SK-N-MC (cell line): ENCODE measurements at regions not wholly inside any gene's neighbourhood (a gene's known extent, or its start where the extent isn't known, plus 50 kb on each side); places are given as distances from the start of the nearest gene placed in this dataset.

Source experiments
- DNase-seq: peaks from one replicate; pipeline ENCODE4 v3.0.0-alpha.2; 2011; ENCODE audit warnings: low read depth, low spot score
- H3K27ac ChIP-seq: fragments of 200-600 bp; sonication (generic); 2 replicates; pipeline ENCODE4 v1.5.1; 2016; ENCODE audit warnings: mixed run types
- H3K36me3 ChIP-seq: fragments of 200-600 bp; sonication (generic); 2 replicates; pipeline ENCODE4 v1.6.1; 2017; ENCODE audit warnings: antibody characterized with exemption, low read length, mixed read lengths; ENCODE audit not compliant: insufficient read depth
- H3K4me3 ChIP-seq: fragments of 200-600 bp; sonication (generic); 2 replicates; pipeline ENCODE4 v1.5.1; 2016
- H3K9ac ChIP-seq: fragments of 200-600 bp; sonication (generic); 2 replicates; pipeline ENCODE4 v1.8.0; 2017; ENCODE audit warnings: mixed run types, mixed read lengths; ENCODE audit not compliant: insufficient read length
- H3K9me3 ChIP-seq: fragments of 200-600 bp; sonication (generic); 2 replicates; pipeline ENCODE4 v1.6.1; 2017; ENCODE audit warnings: low read depth, mild to moderate bottlenecking, antibody characterized with exemption, low read length, moderate library complexity, mixed read lengths
- EZH2 ChIP-seq: fragments of 200-600 bp; sonication (generic); IDR thresholded peaks from one replicate; pipeline ENCODE4 v1.6.1; 2017; ENCODE audit warnings: antibody characterized with exemption
- FOXP2 ChIP-seq: optimal IDR thresholded peaks from 2 replicates; pipeline ENCODE3; 2011; ENCODE audit warnings: mild to moderate bottlenecking, moderate library complexity; ENCODE audit not compliant: insufficient read depth; ENCODE audit errors: extremely low read length, control extremely low read depth
- POLR2AphosphoS5 ChIP-seq: IDR thresholded peaks from 2 replicates; pipeline ENCODE4 v1.6.1; 2012; ENCODE audit warnings: mild to moderate bottlenecking, low read depth, low read length, borderline replicate concordance

DNA sequence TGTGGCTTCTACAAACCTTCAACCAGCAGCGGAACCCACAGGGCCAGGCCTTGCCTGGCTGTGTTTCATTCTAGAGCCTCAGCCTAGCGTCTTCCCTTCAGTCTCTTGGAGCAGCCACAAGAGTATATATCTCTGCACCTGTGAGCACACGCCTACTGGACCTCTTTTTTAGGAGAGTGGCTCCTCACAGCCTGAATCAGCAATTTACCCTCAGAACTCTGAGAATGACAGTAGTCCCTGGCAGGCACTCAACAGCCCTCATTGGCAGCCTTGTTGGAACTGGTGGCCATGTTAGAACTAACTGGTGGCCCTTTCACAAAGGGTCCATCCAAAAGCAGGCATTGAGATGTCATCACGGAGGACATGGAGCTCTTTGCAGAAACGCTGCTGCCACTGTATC lies 138.9 kb downstream of the BCOR start:
- no peak for TF ChIP-seq EZH2
- no peaks in the 10 kb centered on the region for H3K36me3 ChIP-seq
- no peak for DNase-seq
- H3K9me3 ChIP-seq, result no peaks in the 10 kb centered on the region
- H3K4me3 ChIP-seq, result no peak overlapping the region
- no peak overlapping the region for H3K9ac ChIP-seq
- no peak overlapping the region for H3K27ac ChIP-seq

DNA sequence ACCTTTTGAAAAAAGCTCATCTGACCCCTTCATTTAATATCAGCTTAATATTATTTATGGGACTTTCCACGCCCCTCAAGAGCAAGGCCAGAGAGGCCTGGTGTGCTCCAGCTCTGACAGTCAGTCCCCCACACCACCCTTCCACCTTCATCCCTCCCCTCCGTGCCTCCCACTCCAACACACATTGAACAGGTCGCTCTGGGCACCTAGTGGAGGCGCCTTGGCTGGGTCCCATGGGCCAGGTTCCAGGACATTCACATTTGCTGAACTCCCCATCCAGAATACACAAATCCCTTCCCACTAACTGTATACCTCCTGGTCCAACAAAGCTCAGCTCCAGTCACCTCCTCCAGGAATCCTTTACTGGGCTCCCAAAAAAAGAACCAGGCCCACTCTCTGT lies 137.5 kb downstream of the BCOR start:
- DNase-seq, result no peak
- Histone ChIP-seq H3K36me3 (no peaks in the 10 kb centered on the region), H3K9ac (no peak overlapping the region), H3K27ac (no peak overlapping the region), H3K9me3 (no peaks in the 10 kb centered on the region), H3K4me3 (no peak overlapping the region)
- no peak for TF ChIP-seq FOXP2
- TF ChIP-seq POLR2AphosphoS5, result no peak
- TF ChIP-seq EZH2, result no peak

DNA sequence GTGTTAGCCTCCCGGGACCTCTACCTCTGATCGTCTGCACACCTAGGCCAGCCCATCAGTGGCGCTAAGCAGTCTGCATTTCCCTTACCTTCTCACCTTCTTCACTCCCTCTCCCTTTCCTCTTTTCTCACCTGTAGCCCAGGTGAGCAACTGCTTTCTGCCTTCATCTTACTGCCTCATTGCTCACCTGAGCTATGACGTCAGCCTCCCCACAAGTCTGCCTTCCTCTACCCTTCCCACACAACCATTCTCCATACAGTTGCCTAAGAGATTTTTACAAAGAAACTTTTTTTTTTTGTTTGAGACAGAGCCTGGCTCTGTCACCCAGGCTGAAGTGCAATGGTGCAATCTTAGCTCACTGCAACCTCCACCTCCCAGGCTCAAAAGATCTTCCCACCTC lies 136.3 kb downstream of the BCOR start:
- H3K27ac ChIP-seq, result no peak overlapping the region

DNA sequence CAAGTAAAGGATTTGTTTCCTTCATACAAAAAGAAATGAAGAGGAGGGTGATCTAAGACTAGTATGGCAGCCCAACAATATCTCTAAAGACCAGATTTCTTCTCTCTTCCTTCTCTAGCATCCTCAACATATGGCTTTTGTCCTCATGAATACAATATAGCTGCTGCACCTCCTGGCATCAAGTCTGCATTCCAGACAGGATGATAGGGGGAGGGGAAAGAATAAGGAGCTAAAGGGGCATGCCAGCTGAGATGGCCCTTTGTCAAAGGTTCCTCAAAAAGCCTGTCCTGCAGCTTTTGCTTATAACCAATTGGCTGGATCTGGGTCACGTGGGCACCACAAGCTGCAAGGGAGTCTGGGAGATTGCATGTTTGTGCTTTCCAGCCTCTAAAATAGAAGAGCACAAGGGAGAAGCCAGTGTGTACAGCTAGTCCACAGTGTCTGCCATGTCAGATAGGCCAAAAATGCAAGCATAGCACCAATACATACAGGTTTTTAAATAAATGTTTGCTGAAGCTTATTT lies 132.6 kb downstream of the BCOR start:
- H3K4me3 ChIP-seq, result no peak overlapping the region
- no peaks in the 10 kb centered on the region for H3K36me3 ChIP-seq
- no peaks in the 10 kb centered on the region for H3K9me3 ChIP-seq
- no peak for DNase-seq
- no peak overlapping the region for H3K9ac ChIP-seq
- no peak overlapping the region for H3K27ac ChIP-seq
- TF ChIP-seq FOXP2, result no peak
- no peak for TF ChIP-seq EZH2

More for the DNA sequence above, 136.3 kb downstream of the BCOR start:
- no peaks in the 10 kb centered on the region for H3K9me3 ChIP-seq
- no peaks in the 10 kb centered on the region for H3K36me3 ChIP-seq
- DNase-seq, result no peak
- TF ChIP-seq EZH2 (no peak), FOXP2 (no peak), POLR2AphosphoS5 (no peak)
- H3K4me3 ChIP-seq, result no peak overlapping the region
- H3K9ac ChIP-seq, result no peak overlapping the region

DNA sequence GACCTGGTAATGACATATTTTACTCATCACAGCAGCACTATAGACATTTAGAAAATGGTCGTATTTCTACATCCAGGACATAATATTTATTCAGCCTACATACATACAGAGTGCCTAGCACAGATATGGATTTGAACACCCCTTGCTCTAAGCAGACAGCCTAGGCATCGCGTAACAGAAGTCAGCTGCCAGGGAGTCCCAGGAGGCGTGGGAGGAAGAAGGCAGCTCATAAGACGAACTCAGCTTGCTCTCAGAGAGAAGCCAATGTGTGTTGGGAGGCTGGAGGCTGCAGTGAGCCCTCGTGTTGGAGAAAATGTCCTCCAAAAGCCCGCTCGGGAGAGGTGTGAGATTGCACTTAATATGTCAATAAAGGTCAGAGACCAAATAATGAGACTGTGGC lies 131.6 kb downstream of the BCOR start:
- Histone ChIP-seq H3K9ac (no peak overlapping the region), H3K36me3 (no peaks in the 10 kb centered on the region), H3K27ac (no peak overlapping the region), H3K9me3 (no peaks in the 10 kb centered on the region), H3K4me3 (no peak overlapping the region)
- TF ChIP-seq POLR2AphosphoS5, result no peak
- TF ChIP-seq FOXP2, result no peak
- TF ChIP-seq EZH2, result no peak
- no peak for DNase-seq

DNA sequence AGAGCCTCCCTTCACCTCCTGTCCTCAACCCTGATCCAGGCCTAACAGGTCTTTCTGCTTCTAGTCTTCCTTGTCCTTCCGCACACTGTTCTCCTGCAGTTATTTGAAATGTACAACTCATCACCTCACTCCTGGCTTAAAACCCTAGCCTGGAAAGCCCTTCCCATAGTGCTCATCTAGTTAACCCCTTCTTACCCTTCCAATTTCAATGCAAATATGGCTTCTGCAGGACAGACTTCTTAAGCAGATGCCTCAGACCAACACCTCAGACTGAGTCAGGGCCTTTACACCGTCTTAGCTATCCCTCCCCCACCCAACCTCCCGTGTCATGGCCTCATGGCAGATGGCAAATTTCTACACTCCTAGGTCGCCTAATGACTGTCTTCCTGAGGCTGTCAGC lies 130.4 kb downstream of the BCOR start:
- Histone ChIP-seq H3K4me3 (no peak overlapping the region), H3K9me3 (0 out of 2 replicates have a peak, but pooled peaks cover 3% of the 10 kb centered on the region), H3K27ac (no peak overlapping the region), H3K9ac (no peak overlapping the region), H3K36me3 (no peaks in the 10 kb centered on the region)
- TF ChIP-seq POLR2AphosphoS5 (no peak), EZH2 (no peak), FOXP2 (no peak)
- no peak for DNase-seq

DNA sequence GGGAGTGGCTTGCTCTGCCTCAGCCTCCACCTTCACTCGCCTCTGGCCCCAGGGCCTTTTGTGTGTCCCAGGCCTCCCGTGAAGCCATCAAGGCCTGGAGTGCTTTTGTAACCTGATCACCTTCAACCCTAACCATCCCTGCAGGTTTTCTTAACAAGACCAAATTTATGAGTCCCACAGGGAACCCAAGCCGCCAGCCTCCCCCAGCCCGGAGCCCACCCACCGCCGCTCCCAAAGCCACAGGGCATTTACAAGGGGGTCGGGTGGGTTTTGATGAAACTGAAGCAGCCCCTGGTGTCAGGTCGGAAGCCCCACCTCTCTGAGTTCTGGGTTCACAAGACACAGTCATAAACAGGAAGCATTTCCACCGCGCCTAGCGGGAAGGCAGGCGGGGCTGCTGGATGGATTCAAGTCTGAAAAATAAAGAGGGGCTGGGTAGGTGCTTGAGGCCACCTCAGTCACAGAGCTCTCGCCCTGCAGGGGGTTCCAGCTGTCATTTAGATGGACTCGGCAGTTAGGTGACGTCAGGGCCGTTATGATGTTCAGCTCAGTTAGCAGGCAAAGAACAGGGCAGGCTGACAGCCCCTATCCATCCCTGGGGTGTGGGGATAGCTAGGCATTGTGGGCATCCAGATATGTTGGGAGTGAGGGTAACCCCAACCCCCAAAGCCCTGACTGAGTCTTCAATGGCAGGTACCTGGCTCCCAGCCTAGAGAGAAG lies 128.5 kb downstream of the BCOR start:
- DNase-seq, result no peak
- Histone ChIP-seq H3K4me3 (no peak overlapping the region), H3K27ac (no peak overlapping the region), H3K36me3 (no peaks in the 10 kb centered on the region), H3K9me3 (0 out of 2 replicates have a peak, but pooled peaks cover 3% of the 10 kb centered on the region), H3K9ac (no peak overlapping the region)
- TF ChIP-seq POLR2AphosphoS5, result no peak
- no peak for TF ChIP-seq FOXP2
- no peak for TF ChIP-seq EZH2

DNA sequence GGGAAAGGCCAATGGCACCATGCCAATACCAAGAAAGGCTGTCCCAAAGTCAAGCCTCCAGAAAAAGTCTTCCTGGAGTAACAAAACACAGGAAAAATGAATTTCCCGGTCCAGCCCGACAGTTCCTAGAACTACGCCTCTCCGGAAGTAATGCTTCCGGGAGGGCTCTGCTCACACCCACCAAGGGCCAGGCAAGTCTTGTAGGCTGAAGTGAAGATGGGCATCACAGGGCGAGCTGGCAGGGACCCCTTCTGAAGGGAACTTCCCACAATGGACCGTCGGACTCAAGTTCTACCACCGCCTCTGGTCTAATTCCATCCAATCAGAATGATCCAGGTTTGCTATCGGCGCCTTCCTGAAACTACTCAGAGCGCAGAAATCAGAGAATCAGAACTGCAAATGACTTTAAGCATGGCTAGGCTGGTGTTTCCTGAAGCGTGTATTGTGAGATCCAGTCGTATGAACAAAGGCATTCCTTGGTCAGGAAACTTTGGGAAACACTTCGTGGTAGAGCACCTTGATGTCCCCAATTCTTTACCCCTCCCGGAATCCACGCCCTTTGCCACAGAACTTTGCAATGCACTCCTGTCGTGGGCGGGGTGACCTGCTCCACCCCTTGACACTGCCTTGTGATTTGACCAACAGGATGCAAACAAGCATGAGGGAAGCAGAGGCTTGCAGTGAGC lies 127.8 kb downstream of the BCOR start:
- Histone ChIP-seq H3K9ac (no peak overlapping the region), H3K9me3 (0 out of 2 replicates have a peak, but pooled peaks cover 3% of the 10 kb centered on the region), H3K36me3 (no peaks in the 10 kb centered on the region), H3K4me3 (no peak overlapping the region), H3K27ac (no peak overlapping the region)
- TF ChIP-seq FOXP2, result no peak
- TF ChIP-seq POLR2AphosphoS5, result no peak
- no peak for TF ChIP-seq EZH2
- no peak for DNase-seq

DNA sequence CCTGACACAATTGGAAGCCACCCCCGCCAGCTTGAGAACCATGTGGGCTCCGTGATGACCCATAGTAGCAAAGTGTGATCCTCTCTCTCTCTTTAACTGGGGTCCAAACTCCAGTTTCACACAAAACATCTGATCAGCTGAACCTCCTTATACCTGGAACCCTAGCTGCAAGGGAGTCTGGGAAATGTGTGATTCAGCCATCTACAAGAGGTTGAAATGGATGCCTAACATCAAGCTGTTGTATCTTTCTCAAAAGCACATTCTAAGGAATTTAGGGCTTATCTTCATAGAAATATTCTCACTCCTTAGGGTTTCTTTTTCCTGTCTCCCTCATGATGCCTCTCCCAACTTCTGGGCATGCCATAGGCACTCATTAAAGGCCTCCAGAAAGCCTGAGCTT lies 126.0 kb downstream of the BCOR start:
- H3K27ac ChIP-seq, result no peak overlapping the region

More for the DNA sequence above, 126.0 kb downstream of the BCOR start:
- H3K36me3 ChIP-seq, result no peaks in the 10 kb centered on the region
- no peak for TF ChIP-seq POLR2AphosphoS5
- no peak for TF ChIP-seq EZH2
- no peak for TF ChIP-seq FOXP2
- no peak overlapping the region for H3K4me3 ChIP-seq
- DNase-seq, result no peak
- 0 out of 2 replicates have a peak, but pooled peaks cover 3% of the 10 kb centered on the region for H3K9me3 ChIP-seq
- H3K9ac ChIP-seq, result no peak overlapping the region
